Glomerular visceral epithelial cell (primary cell): ENCODE measurements at regions not wholly inside any gene's neighbourhood (a gene's known extent, or its start where the extent isn't known, plus 50 kb on each side); places are given as distances from the start of the nearest gene placed in this dataset.

Experiments used
- DNase-seq: peaks from one replicate; pipeline ENCODE4 v3.0.0-alpha.2; 2016; ENCODE audit errors: extremely low spot score

DNA sequence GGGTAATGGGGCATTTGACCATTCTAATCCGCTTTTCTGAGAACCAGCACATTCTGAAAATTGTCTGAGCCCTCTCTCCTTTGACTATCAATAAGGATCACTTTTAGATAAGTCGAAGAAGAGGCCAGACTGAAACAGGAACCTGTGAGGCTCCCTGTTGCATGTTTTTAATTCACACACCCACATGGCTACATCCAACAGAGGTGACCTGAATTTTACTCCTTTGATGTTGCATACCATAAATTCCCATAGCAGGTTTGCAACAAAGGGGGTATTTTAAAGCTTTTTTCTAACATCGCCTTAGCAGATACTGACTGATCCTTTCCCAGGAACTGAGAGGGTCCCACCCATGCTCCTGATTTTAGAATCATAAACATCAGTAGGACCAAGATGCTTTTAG, 450.8 kb downstream of the USP25 start:
- no peak for DNase-seq

DNA sequence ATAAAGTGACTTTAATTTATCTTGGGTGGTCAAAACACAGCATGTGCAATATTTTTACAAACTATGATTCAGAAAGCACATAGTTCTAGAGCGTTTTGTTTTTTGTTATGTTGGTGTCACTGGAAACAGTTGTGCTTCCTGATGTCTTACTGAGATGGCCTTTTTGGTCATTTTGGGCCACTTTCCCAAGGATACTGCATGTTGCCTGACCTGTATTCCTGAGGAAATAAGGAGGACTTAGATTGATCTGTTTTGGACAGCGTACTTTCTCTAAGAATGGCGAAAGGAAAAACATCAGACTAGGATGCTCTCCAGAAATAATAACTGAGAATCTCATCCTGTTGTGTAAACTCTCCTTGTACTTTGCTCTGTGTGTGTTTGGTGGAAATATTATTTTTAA, 451.2 kb downstream of the USP25 start:
- no peak for DNase-seq

DNA sequence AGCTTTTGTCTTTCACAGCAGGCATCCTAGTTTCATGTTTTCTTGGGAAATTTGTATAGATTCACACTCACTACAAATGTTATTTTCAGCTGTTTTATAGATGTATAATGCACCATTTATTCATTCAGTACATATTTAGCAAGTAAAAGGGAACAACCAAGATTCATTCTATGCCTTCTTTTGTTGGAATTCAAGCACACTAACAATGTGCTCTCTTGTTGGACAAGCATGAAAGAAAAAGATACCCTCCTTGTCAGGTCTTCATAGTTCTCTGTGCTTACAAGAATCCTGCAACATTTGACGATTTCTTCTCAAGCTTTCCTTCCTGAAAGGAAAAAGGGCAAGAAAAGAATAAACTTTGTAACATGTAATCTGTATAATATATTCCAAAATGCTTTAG, 456.0 kb downstream of the USP25 start:
- no peak for DNase-seq

DNA sequence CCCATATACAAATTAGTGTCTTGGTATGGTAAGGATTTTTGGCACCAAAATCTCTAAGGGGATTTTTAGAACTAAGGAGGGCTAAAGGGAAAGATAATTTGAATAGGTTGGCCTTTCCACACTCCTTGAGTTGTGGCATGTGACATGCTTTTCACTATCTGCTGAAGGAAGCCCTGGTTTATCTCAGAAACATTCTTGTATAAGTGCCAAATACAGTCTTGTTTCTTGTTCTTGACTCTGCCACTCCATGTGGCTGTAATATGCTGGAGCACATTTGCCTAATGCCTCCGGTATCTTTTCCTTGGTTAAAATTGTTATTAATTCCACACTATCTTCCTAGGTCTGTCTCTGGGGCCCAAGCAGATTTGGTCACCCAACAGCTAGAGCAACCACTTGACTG, 457.0 kb downstream of the USP25 start:
- DNase-seq: no peak

DNA sequence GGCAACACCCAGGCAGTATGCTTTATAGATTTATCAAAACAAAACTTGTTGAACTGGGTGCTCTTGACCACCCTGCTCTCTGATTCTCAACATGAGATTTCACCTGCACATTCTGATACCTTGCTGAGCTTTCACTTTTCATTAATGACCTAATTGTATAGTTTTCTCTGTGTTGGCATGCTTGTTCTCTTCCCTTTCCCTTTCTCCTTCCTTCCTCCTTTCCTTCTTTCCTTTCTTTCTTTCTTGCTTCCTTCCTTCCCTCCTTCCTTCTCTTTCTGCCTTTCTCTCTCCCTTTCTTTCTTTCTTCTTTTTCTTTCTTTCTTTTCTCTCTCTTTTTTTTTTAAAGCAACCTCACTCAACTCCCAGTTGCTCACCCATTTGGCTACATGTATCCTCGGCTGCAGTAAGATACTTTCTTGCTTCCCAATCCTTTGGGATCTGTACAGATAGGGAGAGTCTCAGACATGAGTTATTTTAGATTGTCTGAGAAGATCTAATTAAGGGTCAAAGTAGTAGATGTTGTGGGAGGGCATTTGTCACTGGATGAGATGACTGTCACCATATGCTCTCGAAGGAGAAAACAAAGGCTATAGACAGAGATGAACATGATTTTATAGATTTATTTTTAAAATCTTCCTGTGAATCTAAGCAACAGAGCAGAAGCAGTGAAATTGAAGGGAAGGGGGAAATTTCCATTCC, 458.0 kb downstream of the USP25 start:
- no peak for DNase-seq

DNA sequence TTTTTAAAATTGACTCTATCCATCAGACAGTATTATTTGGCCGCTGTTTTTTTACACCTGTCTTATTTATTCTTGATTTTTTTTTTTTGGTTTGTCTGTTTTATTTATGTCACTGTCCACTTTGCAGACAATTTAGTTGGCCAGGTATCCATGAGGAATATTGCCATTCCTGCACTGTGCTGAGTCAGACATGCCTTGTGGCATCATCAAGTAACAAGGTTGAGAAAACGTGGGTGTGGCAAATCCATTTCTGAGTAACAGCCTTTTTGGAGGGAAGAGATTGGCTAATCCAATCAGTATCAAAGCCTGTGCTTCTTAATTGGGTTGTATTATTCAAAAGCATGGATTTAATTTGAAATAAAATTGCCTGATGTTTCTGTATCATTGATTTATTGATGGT, 463.1 kb downstream of the USP25 start:
- DNase-seq: peak; percentile 58

DNA sequence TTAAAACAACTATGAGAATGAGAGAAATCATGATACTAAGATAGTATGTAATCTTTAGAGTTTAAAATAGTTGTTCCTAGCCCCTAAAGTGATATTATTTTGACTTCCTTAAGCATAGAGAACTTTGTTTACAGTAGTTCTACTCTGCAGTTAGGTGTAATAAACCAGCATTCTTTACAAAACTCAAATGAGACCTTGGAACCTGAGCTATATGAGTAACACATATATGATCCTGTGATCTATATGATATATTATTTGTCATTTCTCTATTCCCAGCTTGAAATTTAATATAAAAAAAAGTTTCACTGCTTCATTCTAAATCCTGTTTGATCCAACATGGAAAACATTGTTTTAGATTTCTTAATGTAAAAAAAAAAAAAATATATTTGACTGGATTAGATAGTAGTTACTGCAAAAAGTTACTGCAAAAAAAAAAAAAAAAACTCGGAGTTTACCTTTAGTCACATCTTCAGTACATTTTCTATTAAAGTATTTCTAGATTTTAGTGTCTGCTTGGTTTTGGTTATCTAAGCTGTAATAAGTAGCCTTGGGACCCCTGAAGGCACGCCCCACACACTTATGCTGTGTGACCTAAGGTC, 463.8 kb downstream of the USP25 start:
- no peak for DNase-seq

DNA sequence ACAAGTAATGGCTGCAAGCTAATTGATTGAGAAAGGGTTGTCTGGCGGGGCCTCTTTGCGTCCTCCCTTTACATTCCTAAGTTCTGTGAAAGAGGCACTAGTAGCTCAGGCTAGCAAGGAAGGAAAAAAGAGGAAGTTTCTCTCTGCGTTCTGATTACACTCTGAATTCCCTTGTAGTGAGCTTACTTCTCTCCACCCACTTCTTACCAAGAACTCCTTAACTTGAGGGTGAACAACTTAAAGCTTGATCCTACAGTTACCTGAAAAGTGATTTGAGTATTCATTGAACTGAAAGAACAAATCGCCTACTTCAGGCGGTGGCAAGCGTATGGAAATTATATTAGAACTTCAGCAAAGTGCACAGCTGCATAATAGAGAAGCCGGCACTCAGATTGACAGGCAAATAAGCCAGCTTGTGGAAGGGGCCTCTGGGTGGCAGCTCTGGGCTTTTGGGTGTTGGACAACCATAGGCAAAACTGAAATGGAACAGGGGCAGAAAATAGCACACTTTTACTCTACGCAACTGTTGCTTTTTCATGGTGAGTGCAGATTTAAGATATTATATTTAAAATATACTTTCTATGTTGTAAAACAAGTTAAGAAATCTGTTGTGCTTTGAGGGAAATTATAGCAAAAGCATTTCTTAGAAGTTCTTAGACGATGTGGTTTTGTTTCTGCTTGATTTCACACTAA, 464.5 kb downstream of the USP25 start:
- DNase-seq: peak; percentile 80

DNA sequence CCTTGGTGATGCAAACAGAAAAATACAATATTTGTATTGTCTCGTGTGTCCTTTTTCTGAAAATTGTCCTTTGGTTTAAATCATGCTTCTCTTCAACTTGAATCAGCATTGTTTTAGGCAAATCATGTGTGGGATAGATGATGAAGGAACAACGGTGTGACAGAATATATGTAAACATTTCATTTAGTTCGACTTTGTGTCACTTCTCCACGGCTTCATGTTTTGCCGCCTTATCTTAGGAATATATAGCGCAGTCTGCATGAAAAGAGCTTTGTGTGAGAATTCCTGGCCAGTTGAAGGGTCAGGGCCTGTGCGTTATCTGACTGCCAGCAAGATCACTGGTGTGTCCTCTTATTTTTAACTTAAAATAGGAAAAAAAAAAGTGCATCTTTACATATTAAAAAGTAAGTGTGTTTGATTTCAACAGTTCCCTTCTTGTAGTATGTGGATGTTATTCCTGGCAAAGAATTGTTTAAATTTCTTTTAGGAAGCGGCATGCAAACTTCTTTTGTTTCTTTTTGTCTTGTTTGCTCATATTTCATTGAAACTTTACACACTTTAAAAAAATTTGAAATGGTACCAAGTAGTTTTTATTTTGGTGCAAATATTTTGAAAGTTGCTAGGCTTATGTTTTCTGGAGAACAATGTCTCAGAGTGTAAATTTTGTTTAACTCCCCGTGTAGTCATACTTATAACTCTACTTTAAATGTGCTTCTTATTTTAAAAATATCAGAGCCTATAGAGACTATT, 465.2 kb downstream of the USP25 start:
- peak; percentile 54 for DNase-seq

DNA sequence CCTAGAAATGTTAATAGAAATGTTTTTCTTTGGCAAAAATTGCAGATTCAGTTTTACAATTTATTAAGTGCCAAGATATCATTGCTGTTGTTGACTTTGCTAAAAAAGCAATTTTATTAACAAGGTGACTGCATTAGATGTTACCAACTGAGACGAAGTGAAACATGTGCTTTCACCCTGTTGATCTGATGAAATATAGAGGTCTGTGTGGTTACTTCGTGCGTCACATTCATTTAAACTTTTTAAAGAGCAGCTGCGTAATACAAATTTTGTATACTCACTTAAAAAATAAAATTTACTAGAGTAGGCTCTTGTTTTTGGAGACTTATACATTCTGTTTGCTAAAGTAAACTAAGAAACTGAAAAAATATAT, 465.7 kb downstream of the USP25 start:
- DNase-seq: peak; percentile 48

DNA sequence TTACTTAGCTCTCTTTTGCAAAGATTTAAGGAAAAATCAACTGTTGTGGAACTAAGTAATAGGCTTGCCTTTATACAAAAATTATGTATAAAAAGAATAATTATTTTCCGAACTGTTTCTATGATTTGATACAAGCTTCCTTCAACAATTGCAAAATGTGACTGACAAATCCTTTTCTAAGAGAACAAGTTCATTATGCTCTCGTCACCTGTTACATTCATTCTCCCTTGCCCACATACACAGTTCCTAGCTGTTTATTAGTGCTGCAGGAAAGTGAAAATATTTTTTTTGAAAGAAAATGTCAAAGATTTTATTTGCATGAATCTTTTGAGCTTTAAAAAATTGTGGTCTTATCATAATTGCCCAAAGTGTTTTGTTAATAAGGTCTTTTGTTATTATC, 466.2 kb downstream of the USP25 start:
- DNase-seq: peak; percentile 31

DNA sequence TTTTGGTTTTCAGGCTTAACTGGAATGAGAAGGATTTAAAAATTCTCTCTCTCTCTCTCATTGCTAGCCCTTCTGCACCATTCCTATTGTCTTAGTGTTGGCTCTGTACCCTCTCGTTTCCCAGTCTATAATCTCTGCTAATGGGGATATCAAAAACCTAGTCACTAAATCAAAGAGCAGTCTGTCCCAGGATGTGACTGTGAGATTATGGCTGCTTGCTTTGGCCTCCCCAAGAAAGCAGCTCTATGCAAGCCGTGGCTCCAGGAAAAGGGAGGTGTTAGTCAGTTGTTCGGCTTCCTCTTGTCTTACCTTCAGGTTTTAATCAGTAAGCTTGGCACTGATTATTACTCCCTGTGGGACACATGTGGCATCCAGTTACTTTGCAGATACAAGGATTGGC, 468.8 kb downstream of the USP25 start:
- no peak for DNase-seq

DNA sequence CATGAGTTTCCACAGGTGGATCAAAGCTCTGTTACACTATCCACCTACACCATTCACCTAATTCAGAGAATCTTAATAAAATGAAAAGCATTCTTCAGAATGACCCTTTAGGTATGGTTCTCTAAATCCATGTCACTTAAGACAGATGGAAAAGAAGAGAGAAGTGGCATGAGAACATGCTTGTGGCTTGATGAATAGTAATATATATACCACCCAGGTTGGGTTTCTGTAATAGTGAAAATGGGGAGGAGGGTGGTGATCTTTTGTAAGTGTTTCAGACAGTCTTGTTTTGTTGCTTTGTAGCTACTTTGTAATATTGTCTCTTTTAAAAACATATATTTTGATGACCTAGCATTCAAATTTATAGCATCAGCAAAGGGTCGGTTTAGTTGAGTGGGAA, 469.8 kb downstream of the USP25 start:
- DNase-seq: no peak

DNA sequence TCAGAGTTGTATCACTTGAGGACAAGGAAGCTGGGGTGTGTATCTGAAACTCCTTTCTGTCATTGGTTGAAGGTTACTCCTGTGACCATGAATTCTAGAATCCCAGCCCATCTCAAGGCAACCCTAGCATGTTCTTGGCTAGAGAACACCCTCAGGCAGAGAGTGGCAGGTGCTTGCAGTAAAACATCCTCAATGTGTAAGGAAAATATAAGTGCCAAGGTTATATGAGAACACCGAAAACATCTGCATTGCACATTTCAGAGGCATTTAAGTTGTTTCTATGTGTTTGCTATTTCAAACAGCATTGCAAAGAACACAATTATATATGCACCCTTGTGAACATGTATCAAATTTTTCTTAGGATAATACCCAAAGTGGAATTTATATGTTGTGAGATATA, 471.9 kb downstream of the USP25 start:
- no peak for DNase-seq

DNA sequence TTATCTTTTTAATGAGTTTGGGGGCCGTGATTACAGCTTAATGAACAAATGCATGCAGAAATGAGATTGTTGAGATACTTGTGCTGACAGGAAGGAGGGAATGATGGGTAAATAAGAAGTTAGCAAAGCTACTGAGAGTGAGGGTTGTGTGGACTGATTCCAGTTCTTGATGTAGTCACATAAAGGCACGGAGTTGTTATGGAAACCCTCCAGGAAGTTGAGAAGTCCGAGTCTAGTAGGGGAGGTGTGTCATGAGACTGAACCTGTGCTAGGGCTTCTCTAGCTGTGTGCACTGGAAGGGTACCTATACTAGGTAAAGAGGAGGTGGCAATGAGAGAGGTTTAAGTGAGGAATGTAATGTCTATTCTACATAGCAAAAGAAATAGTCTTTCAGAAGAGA, 475.7 kb downstream of the USP25 start:
- DNase-seq: no peak

DNA sequence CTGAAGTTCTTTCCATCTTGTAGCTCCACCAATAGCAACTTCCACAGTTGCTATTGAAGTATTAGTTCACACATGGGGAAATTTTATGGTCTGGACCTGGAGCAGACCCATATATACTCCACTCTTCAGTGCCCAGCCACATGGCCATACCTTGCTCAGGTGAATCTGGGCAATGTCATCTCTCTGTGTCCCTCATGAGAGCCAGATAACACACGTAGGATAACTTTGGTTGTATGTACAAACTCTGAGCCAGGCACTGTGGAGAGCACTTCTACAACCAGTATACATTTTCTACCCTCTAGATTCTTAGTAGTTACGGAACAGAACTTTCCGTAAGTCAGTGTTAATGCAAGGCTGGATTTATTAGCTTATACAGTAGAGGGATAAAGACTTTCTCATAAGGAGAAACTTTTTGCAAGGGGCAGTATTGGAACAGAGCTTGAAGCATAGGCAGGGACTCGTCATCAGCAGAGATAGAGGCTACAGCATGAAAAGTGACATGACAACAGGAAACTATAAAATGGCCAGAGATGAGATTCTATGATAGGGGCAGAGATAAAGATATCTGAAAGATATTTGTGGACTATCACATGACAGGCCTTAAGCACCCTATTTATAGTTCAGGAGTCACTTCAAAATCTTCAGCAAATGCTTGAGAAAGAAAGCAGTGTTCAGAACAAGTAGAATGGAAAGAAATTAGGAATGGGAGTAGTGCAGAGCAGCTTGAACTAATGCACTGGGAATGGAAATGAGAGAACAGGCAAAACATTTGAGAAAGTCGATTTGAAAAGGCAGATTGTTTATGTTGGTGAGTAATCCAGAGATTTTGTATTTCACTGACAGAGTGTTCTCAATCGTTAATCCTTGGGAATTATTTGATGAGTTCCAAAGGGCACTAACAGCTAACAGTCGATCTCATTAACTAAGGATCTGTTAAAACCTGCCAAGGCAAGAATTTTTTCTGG, 481.8 kb downstream of the USP25 start:
- DNase-seq: no peak

DNA sequence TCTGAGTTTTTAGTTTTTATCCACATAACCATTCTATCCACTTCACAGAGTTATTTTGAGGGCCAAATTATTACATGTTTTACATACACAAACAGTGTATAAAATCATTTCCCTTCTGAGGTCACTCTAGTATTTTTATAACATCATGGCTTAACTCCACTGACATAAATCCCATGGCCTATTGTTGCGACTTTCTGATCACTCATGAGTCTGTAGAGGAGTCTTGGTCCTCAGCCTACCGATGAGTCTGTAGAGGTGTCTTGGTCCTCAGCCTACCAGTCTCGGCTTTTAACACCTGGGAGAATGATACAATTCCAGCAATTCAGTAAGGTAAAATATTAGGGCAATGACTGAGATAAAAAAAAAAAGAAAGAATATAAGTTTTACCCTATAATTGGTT, 483.7 kb downstream of the USP25 start:
- DNase-seq: no peak

DNA sequence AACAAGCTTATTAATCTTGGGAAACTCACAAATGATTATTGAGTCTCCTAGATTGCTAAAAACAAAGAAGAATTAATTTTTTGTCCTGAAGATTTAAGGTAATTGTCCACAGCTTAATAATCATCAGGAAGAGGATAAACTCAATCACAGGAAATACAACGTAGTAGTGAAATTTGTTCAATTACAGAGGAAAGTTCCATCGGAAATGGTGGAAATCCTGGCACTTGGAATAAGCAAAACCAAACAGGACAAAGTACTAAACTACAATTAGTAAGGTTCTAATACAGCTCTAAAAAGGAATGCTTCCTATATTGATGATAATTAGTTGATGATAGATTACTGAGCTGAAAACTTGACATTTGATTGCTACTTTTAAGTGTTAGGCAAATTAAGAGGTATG, 485.4 kb downstream of the USP25 start:
- DNase-seq: no peak

DNA sequence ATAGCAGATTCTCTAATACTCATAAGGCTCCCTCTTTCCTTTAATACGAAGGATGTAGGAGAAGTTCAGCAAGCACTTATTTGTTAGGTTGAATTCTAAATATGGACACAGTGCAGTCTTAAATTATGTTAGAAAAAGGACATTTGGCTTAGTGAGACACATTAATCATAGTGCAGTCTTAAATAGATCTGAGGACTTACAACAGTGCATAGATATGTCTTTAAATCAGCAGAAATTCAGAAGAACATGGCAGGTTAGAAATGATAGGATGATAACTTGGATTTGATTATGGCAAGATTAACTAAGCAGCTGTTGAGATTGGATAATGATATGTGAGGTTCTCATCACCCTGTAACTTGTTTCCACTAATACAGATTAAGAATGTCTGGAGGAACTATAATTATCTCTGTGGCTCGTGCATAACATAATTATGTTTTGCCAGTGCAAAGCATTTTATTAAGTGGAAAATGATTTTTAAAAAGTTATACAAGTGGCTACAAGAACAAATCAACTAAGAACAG, 485.9 kb downstream of the USP25 start:
- no peak for DNase-seq

DNA sequence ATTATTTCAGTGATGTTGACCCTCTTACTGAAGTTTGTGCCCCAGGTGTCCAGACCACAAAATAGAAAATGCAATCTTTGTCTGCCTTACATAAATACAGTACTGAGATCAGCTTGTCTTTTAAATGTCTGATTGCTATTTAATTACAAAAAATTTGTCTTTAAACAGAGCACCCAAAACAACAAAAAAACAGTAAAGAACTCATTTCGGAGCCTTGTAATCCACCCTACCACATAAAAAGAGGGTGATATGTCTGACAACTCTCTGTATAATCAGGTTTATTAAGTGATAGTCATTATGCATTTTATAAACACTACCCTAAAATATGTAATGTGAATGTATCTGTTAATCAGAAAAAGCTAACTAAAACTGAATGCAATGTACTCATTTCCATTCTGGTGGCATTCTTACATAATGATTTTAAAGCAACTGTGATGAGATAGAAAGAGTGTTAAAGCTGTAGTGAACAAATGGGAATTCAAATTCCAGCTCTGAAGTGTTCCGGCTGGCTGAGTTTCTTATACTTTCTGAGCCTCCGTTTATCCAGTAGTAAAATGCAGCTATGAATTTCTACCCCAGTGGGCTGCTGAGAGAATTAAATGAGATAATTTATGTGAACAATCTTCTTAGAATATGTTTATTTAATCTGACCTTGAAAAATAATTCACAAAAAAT, 486.6 kb downstream of the USP25 start:
- no peak for DNase-seq
